Stimulated activated CD8-positive, alpha-beta memory T cell treated with anti-CD3 and anti-CD28 coated beads, Interleukin-4, amount 100 ng/mL, for 48 hours (primary cell): ENCODE measurements at regions not wholly inside any gene's neighbourhood (a gene's known extent, or its start where the extent isn't known, plus 50 kb on each side); places are given as distances from the start of the nearest gene placed in this dataset.

Source experiments
- DNase-seq: peaks from one replicate; pipeline ENCODE4 v3.0.0-alpha.2; 2020

GRCh38 chr3:147941969-147942368 is 532.8 kb downstream of the ZIC1 start:
- no peak for DNase-seq

GRCh38 chr3:147943265-147943945 is 534.2 kb downstream of the ZIC1 start:
- DNase-seq, result no peak

- no peak for DNase-seq
Observed at GRCh38 chr3:147945968-147946519, 536.9 kb downstream of the ZIC1 start.

- no peak for DNase-seq
Observed at GRCh38 chr3:147956615-147957014, 547.5 kb downstream of the ZIC1 start.

- no peak for DNase-seq
Observed at GRCh38 chr3:147958754-147959153, 549.6 kb downstream of the ZIC1 start.

- no peak for DNase-seq
Observed at GRCh38 chr3:147960786-147961185, 551.6 kb downstream of the ZIC1 start.

GRCh38 chr3:147962408-147963164 is 553.4 kb downstream of the ZIC1 start:
- DNase-seq, result no peak

GRCh38 chr3:147963711-147964110 is 554.5 kb downstream of the ZIC1 start:
- DNase-seq, result no peak

- no peak for DNase-seq
Observed at GRCh38 chr3:147975165-147975564, 566.0 kb downstream of the ZIC1 start.

- DNase-seq, result no peak
Observed at GRCh38 chr3:147977001-147977400, 567.8 kb downstream of the ZIC1 start.

- no peak for DNase-seq
Observed at GRCh38 chr3:147987549-147987948, 578.4 kb downstream of the ZIC1 start.

GRCh38 chr3:147989344-147989743 is 580.2 kb downstream of the ZIC1 start:
- no peak for DNase-seq

GRCh38 chr3:148002705-148003205 is 593.6 kb downstream of the ZIC1 start:
- no peak for DNase-seq

GRCh38 chr3:148004331-148004730 is 595.2 kb downstream of the ZIC1 start:
- no peak for DNase-seq

- no peak for DNase-seq
Observed at GRCh38 chr3:148005456-148005855, 596.3 kb downstream of the ZIC1 start.

GRCh38 chr3:148006508-148006907 is 597.3 kb downstream of the ZIC1 start:
- DNase-seq, result no peak

GRCh38 chr3:148008591-148008990 is 599.4 kb downstream of the ZIC1 start:
- no peak for DNase-seq

- DNase-seq, result no peak
Observed at GRCh38 chr3:148020861-148021260, 611.7 kb downstream of the ZIC1 start.

- no peak for DNase-seq
Observed at GRCh38 chr3:148021381-148021780, 612.2 kb downstream of the ZIC1 start.

- no peak for DNase-seq
Observed at GRCh38 chr3:148023994-148024393, 614.8 kb downstream of the ZIC1 start.

GRCh38 chr3:148026009-148026588 is 616.9 kb downstream of the ZIC1 start:
- DNase-seq, result no peak

- DNase-seq, result no peak
Observed at GRCh38 chr3:148030975-148031374, 621.8 kb downstream of the ZIC1 start.

GRCh38 chr3:148034353-148034752 is 625.2 kb downstream of the ZIC1 start:
- DNase-seq, result no peak
